Esophagus (tissue), 2 donors: ENCODE measurements at regions not wholly inside any gene's neighbourhood (a gene's known extent, or its start where the extent isn't known, plus 50 kb on each side); places are given as distances from the start of the nearest gene placed in this dataset.
"Not testable (repeated sequence)": the region's sequence is repeated elsewhere in the genome, so short reads cannot be mapped to it uniquely, and the experiment has no call there.

ENCODE experiments used
- H3K27ac ChIP-seq, 2 donors: one replicate each; pipeline ENCODE4 v1.5.1; 2013; ENCODE audit warnings: low read depth in 2 of 2, mild to moderate bottlenecking in 2 of 2, inconsistent platforms in 1 of 2, low read length in 1 of 2, moderate library complexity in 1 of 2
- H3K27me3 ChIP-seq, 2 donors: one replicate each; pipeline ENCODE4 v1.6.1; 2013; ENCODE audit warnings: low read length in 2 of 2, control low read depth in 1 of 2, mild to moderate bottlenecking in 1 of 2; ENCODE audit not compliant: insufficient read depth in 2 of 2, control insufficient read depth in 1 of 2
- H3K36me3 ChIP-seq, 2 donors: one replicate each; pipeline ENCODE4 v1.6.1; 2013; ENCODE audit warnings: low read length in 1 of 2; ENCODE audit not compliant: control insufficient read depth in 2 of 2, insufficient read depth in 2 of 2
- H3K4me1 ChIP-seq, 2 donors: one replicate each; pipeline ENCODE4 v1.6.1; 2013; ENCODE audit warnings: low read length in 1 of 2; ENCODE audit not compliant: control insufficient read depth in 2 of 2, insufficient read depth in 2 of 2
- H3K4me3 ChIP-seq, 2 donors: one replicate each; pipeline ENCODE4 v1.5.1; 2013; ENCODE audit warnings: low read length in 2 of 2, mild to moderate bottlenecking in 2 of 2, low read depth in 1 of 2, moderate library complexity in 1 of 2
- H3K9me3 ChIP-seq, 2 donors: one replicate each; pipeline ENCODE4 v1.6.1; 2013; ENCODE audit warnings: mild to moderate bottlenecking in 2 of 2, low read depth in 1 of 2, low read length in 1 of 2, moderate library complexity in 1 of 2; ENCODE audit not compliant: control insufficient read depth in 2 of 2, insufficient read depth in 1 of 2
- WGBS, 2 donors: extraction: QIAGEN DNeasy Blood & Tissue Kit; methylation state at CpG; one replicate each; pipeline ENCODE4 v1.1.7; 2013; 5-methylcytosine and 5-hydroxymethylcytosine counted together
- donor health status: healthy with polysubstance abuse.
- donor health status: Bipolar disorder and iron deficiency.

GRCh38 chr5:106633825-106634224 lies 1036.9 kb downstream of the EFNA5 start:
- H3K36me3 ChIP-seq: no peaks in the 10 kb centered on the region
- no peak overlapping the region for H3K27ac ChIP-seq
- no peaks in the 10 kb centered on the region for H3K4me1 ChIP-seq
- no peak overlapping the region for H3K4me3 ChIP-seq
- H3K27me3 ChIP-seq: no peaks in the 10 kb centered on the region
- no peaks in the 10 kb centered on the region for H3K9me3 ChIP-seq

- not testable (repeated sequence) for H3K9me3 ChIP-seq, H3K4me3 ChIP-seq, H3K27me3 ChIP-seq, H3K4me1 ChIP-seq, H3K36me3 ChIP-seq, H3K27ac ChIP-seq
- 96 to 97% methylated on average over 17 of the region's 17 CpGs for WGBS, 2 donors
Measured at GRCh38 chr5:106628456-106628855, 1042.3 kb downstream of the EFNA5 start.

GRCh38 chr5:106610041-106610440 lies 1060.7 kb downstream of the EFNA5 start:
- Histone ChIP-seq H3K36me3 (no peaks in the 10 kb centered on the region), H3K4me1 (no peaks in the 10 kb centered on the region), H3K4me3 (no peak overlapping the region), H3K27me3 (no peaks in the 10 kb centered on the region), H3K27ac (no peak overlapping the region), H3K9me3 (no peaks in the 10 kb centered on the region)
- WGBS, 2 donors: 78 to 87% methylated on average over 3 of the region's 3 CpGs

- Histone ChIP-seq H3K4me1 (no peaks in the 10 kb centered on the region), H3K9me3 (no peaks in the 10 kb centered on the region), H3K27ac (no peak overlapping the region), H3K27me3 (no peaks in the 10 kb centered on the region), H3K36me3 (no peaks in the 10 kb centered on the region), H3K4me3 (no peak overlapping the region)
- WGBS, 2 donors: 49 to 54% methylated on average over 6 of the region's 6 CpGs
Measured at GRCh38 chr5:106601620-106602019, 1069.1 kb downstream of the EFNA5 start.

GRCh38 chr5:106600803-106601202 lies 1069.9 kb downstream of the EFNA5 start:
- Histone ChIP-seq H3K27ac (no peak overlapping the region), H3K4me3 (no peak overlapping the region), H3K4me1 (no peaks in the 10 kb centered on the region), H3K27me3 (no peaks in the 10 kb centered on the region), H3K9me3 (no peaks in the 10 kb centered on the region), H3K36me3 (no peaks in the 10 kb centered on the region)
- 60 to 68% methylated on average over 1 of the region's 1 CpG for WGBS, 2 donors

- no peak overlapping the region for H3K27ac ChIP-seq
- no peaks in the 10 kb centered on the region for H3K36me3 ChIP-seq
- no peak overlapping the region for H3K4me3 ChIP-seq
- WGBS, 2 donors: 88 to 93% methylated on average over 2 of the region's 2 CpGs
- H3K9me3 ChIP-seq: no peaks in the 10 kb centered on the region
- H3K27me3 ChIP-seq: no peaks in the 10 kb centered on the region
- no peaks in the 10 kb centered on the region for H3K4me1 ChIP-seq
Measured at GRCh38 chr5:106595864-106596263, 1074.9 kb downstream of the EFNA5 start.

GRCh38 chr5:106584268-106584667 lies 1086.5 kb downstream of the EFNA5 start:
- Histone ChIP-seq H3K27me3 (no peaks in the 10 kb centered on the region), H3K9me3 (no peaks in the 10 kb centered on the region), H3K36me3 (no peaks in the 10 kb centered on the region), H3K4me1 (no peaks in the 10 kb centered on the region), H3K27ac (no peak overlapping the region), H3K4me3 (no peak overlapping the region)
- WGBS, 2 donors: 79 to 81% methylated on average over 10 of the region's 10 CpGs

- no peaks in the 10 kb centered on the region for H3K4me1 ChIP-seq
- no peak overlapping the region for H3K27ac ChIP-seq
- H3K36me3 ChIP-seq: no peaks in the 10 kb centered on the region
- no peak overlapping the region for H3K4me3 ChIP-seq
- no peaks in the 10 kb centered on the region for H3K9me3 ChIP-seq
- WGBS, 2 donors: 87% methylated on average over 2 of the region's 2 CpGs
- no peaks in the 10 kb centered on the region for H3K27me3 ChIP-seq
Measured at GRCh38 chr5:106578736-106579135, 1092.0 kb downstream of the EFNA5 start.

- H3K9me3 ChIP-seq: no peaks in the 10 kb centered on the region
- H3K27me3 ChIP-seq: no peaks in the 10 kb centered on the region
- H3K36me3 ChIP-seq: no peaks in the 10 kb centered on the region
- H3K4me1 ChIP-seq: no peaks in the 10 kb centered on the region
- H3K4me3 ChIP-seq: no peak overlapping the region
- no peak overlapping the region for H3K27ac ChIP-seq
- WGBS, 2 donors: 96 to 98% methylated on average over 8 of the region's 8 CpGs
Measured at GRCh38 chr5:106574820-106575219, 1095.9 kb downstream of the EFNA5 start.

- Histone ChIP-seq H3K27ac (no peak overlapping the region), H3K4me1 (no peaks in the 10 kb centered on the region), H3K27me3 (no peaks in the 10 kb centered on the region), H3K9me3 (no peaks in the 10 kb centered on the region), H3K4me3 (no peak overlapping the region), H3K36me3 (no peaks in the 10 kb centered on the region)
- 66 to 85% methylated on average over 4 of the region's 4 CpGs for WGBS, 2 donors
Measured at GRCh38 chr5:106566031-106566430, 1104.7 kb downstream of the EFNA5 start.
